LNCaP clone FGC (cell line): ENCODE measurements at regions not wholly inside any gene's neighbourhood (a gene's known extent, or its start where the extent isn't known, plus 50 kb on each side); places are given as distances from the start of the nearest gene placed in this dataset.

Experiments used
- DNase-seq: peaks from one replicate; pipeline ENCODE4 v3.0.0-alpha.2; 2011; ENCODE audit warnings: low read depth
- H3K4me3 ChIP-seq: 2 replicates; pipeline ENCODE4 v1.5.1; 2011; ENCODE audit warnings: mild to moderate bottlenecking, low read depth, low read length, control low read depth
- CTCF ChIP-seq: IDR thresholded peaks from 2 replicates; pipeline ENCODE4 v1.5.1; 2012; ENCODE audit warnings: mild to moderate bottlenecking; ENCODE audit not compliant: control insufficient read depth, insufficient read depth; ENCODE audit errors: extremely low read depth

GRCh38 chr19:28309070-28309469 lies 903.9 kb downstream of the UQCRFS1 start:
- H3K4me3 ChIP-seq = no peak overlapping the region
- TF ChIP-seq CTCF = no peak
- DNase-seq = no peak

- no peak overlapping the region for H3K4me3 ChIP-seq
- TF ChIP-seq CTCF = no peak
- no peak for DNase-seq
Observed at GRCh38 chr19:28307963-28308362, 905.0 kb downstream of the UQCRFS1 start.

DNA sequence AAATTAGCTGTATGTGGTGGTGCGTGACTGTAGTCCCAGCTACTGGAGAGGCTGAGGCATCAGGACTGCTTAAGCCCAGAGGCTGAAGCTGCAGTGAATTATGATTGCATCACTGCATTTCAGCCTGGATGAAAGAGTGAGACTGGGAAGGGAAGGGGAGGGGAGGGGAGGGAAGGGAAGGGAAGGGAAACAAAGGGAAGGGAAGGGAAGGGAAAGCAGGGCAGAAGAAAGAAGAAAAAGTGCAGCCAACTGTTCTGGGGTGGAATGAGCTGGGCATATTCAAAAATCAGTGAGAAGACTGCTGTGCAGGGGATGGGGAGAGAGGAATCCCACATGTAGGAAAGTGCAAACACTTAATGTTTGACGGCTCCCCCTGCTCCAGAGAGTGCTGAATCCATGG lies 905.5 kb downstream of the UQCRFS1 start:
- TF ChIP-seq CTCF = no peak
- no peak for DNase-seq

DNA sequence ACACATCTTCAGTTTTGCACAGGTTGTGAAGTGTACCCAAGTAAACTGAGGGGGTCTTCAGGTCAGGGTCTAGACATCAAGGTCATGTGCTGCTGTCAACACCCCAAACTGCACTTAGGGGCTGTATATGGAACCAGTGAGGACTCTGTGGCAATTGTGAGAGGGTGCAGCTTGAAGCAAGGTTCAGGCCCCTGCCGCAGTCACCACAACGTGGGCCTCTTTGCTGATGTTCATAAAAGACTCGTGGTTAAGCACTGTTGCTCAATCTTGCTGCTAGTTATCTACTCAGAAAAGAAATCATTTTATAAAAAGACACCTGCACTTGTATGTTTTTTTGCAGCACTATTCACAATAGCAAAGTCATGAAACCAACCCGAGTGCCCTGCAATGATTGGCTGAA lies 907.4 kb downstream of the UQCRFS1 start:
- no peak for DNase-seq
- no peak overlapping the region for H3K4me3 ChIP-seq
- no peak for TF ChIP-seq CTCF

More for the DNA sequence above, 905.5 kb downstream of the UQCRFS1 start:
- no peak overlapping the region for H3K4me3 ChIP-seq

GRCh38 chr19:28303502-28303901 lies 909.4 kb downstream of the UQCRFS1 start:
- H3K4me3 ChIP-seq = no peak overlapping the region
- no peak for TF ChIP-seq CTCF
- no peak for DNase-seq

GRCh38 chr19:28301961-28302360 lies 911.0 kb downstream of the UQCRFS1 start:
- DNase-seq = no peak
- H3K4me3 ChIP-seq = no peak overlapping the region
- no peak for TF ChIP-seq CTCF

DNA sequence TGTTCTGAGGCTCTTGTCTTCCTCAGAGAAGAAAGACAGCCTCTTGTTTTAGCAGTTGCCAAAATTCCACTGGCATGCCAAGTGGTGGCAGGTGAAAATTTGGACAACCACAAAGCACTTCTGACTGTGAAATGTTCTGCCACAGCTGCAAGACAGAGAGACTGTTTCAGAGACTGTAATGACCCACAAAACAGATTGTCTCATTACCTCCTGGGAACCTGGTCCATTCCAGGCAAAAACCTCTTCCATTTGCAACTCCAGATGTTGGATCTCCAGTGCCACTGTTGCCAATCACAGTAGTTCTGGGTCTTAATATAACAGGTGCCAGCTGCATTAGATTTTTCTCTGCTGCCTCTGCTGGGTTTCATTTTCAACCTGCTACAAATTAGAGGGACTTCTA lies 911.5 kb downstream of the UQCRFS1 start:
- H3K4me3 ChIP-seq = no peak overlapping the region
- TF ChIP-seq CTCF = no peak
- DNase-seq = no peak
